ENCODE measurements at regions not wholly inside any gene's neighbourhood (a gene's known extent, or its start where the extent isn't known, plus 50 kb on each side); places are given as distances from the start of the nearest gene placed in this dataset.

- H3K27ac ChIP-seq, result no peak overlapping the region
- DNase-seq (ENCODE audit: low spot score), result no peak
- TF ChIP-seq CTCF (IDR thresholded peaks at IDR 0.05), result no peak
- H3K9me3 ChIP-seq, result peaks cover 0 to 15% of the 10 kb centered on the region in 2 donors
- no peaks in the 10 kb centered on the region for H3K36me3 ChIP-seq
- no peaks in the 10 kb centered on the region for H3K4me1 ChIP-seq
- H3K27me3 ChIP-seq, result no peaks in the 10 kb centered on the region
- H3K4me3 ChIP-seq, result no peak overlapping the region
Measured at GRCh38 chr3:10616321-10616720, 110.9 kb upstream of the ATP2B2 start.

- no peak overlapping the region for H3K4me3 ChIP-seq
- no peaks in the 10 kb centered on the region for H3K27me3 ChIP-seq
- H3K27ac ChIP-seq, result no peak overlapping the region
- no peaks in the 10 kb centered on the region for H3K36me3 ChIP-seq
- no peaks in the 10 kb centered on the region for H3K4me1 ChIP-seq
- TF ChIP-seq CTCF (IDR thresholded peaks at IDR 0.05), result no peak
- H3K9me3 ChIP-seq, result no peaks in the 10 kb centered on the region
- no peak for DNase-seq (ENCODE audit: low spot score)
Measured at GRCh38 chr3:10619989-10620832, 114.8 kb upstream of the ATP2B2 start.

GRCh38 chr3:10620833-10621082 lies 115.4 kb upstream of the ATP2B2 start:
- Histone ChIP-seq H3K4me3 (no peak overlapping the region), H3K9me3 (no peaks in the 10 kb centered on the region), H3K27me3 (no peaks in the 10 kb centered on the region), H3K27ac (no peak overlapping the region), H3K36me3 (no peaks in the 10 kb centered on the region), H3K4me1 (no peaks in the 10 kb centered on the region)
- TF ChIP-seq CTCF (IDR thresholded peaks at IDR 0.05), result no peak
- DNase-seq (ENCODE audit: low spot score), result no peak

GRCh38 chr3:10623578-10624275 lies 118.3 kb upstream of the ATP2B2 start:
- Histone ChIP-seq H3K27me3 (no peaks in the 10 kb centered on the region), H3K4me3 (no peak overlapping the region), H3K27ac (no peak overlapping the region), H3K9me3 (no peaks in the 10 kb centered on the region), H3K4me1 (no peaks in the 10 kb centered on the region), H3K36me3 (no peaks in the 10 kb centered on the region)
- TF ChIP-seq CTCF (IDR thresholded peaks at IDR 0.05), result no peak
- no peak for DNase-seq (ENCODE audit: low spot score)

GRCh38 chr3:10625323-10625722 lies 119.9 kb upstream of the ATP2B2 start:
- no peaks in the 10 kb centered on the region for H3K36me3 ChIP-seq
- no peaks in the 10 kb centered on the region for H3K9me3 ChIP-seq
- H3K27me3 ChIP-seq, result no peaks in the 10 kb centered on the region
- H3K4me3 ChIP-seq, result no peak overlapping the region
- H3K27ac ChIP-seq, result no peak overlapping the region
- no peak for TF ChIP-seq CTCF (IDR thresholded peaks at IDR 0.05)
- H3K4me1 ChIP-seq, result no peaks in the 10 kb centered on the region
- DNase-seq (ENCODE audit: low spot score), result no peak

Measured in right atrium auricular region (tissue), 2 donors.